Mesothelial cell of epicardium (in vitro differentiated cells): ENCODE measurements at regions not wholly inside any gene's neighbourhood (a gene's known extent, or its start where the extent isn't known, plus 50 kb on each side); places are given as distances from the start of the nearest gene placed in this dataset.

Experiments used
- DNase-seq, 2 experiments: peaks; one replicate each; pipeline ENCODE4 v3.0.0; 2021; ENCODE audit warnings: low spot score in 2 of 2; ENCODE audit not compliant: unreplicated experiment in 2 of 2
- H3K27ac Mint-ChIP-seq: 2 replicates; pipeline ENCODE4 v1.8.0; 2021; ENCODE audit warnings: mixed read lengths
- H3K27me3 Mint-ChIP-seq: 2 replicates; pipeline ENCODE4 v1.8.0; 2021; ENCODE audit warnings: low read depth, mixed read lengths
- H3K36me3 Mint-ChIP-seq: 2 replicates; pipeline ENCODE4 v1.8.0; 2021; ENCODE audit warnings: mixed read lengths
- H3K4me1 Mint-ChIP-seq: 2 replicates; pipeline ENCODE4 v1.8.0; 2021; ENCODE audit warnings: mixed read lengths
- H3K4me3 Mint-ChIP-seq: 2 replicates; pipeline ENCODE4 v1.8.0; 2021; ENCODE audit warnings: mild to moderate bottlenecking, moderate library complexity, mixed read lengths
- H3K9me3 Mint-ChIP-seq: 2 replicates; pipeline ENCODE4 v1.8.0; 2021; ENCODE audit warnings: mixed read lengths
- CTCF ChIP-seq: fragments of 200-600 bp; sonication (generic); IDR thresholded peaks from one replicate; pipeline ENCODE4 v1.5.0; 2021; ENCODE audit warnings: antibody characterized with exemption; ENCODE audit not compliant: unreplicated experiment

- H3K27ac Mint-ChIP-seq, result no peak overlapping the region
- no peak for TF ChIP-seq CTCF
Observed at GRCh38 chr15:66909381-66909890, 156.0 kb upstream of the SMAD3 start.

GRCh38 chr15:66911131-66911700 lies 154.2 kb upstream of the SMAD3 start:
- H3K27me3 Mint-ChIP-seq, result no peaks in the 10 kb centered on the region
- TF ChIP-seq CTCF, result no peak
- H3K9me3 Mint-ChIP-seq, result peaks cover 10% of the 10 kb centered on the region
- peaks cover 8% of the 10 kb centered on the region for H3K4me1 Mint-ChIP-seq
- no peak overlapping the region for H3K4me3 Mint-ChIP-seq
- DNase-seq, result no peak
- H3K27ac Mint-ChIP-seq, result no peak overlapping the region
- peaks cover 15% of the 10 kb centered on the region for H3K36me3 Mint-ChIP-seq

More at GRCh38 chr15:66909381-66909890, 156.0 kb upstream of the SMAD3 start:
- Mint-ChIP-seq H3K9me3 (no peaks in the 10 kb centered on the region), H3K36me3 (peaks cover 2% of the 10 kb centered on the region), H3K27me3 (no peaks in the 10 kb centered on the region), H3K4me1 (peaks cover 8% of the 10 kb centered on the region), H3K4me3 (no peak overlapping the region)
- no peak for DNase-seq

GRCh38 chr15:66912001-66912400 lies 153.4 kb upstream of the SMAD3 start:
- no peak for TF ChIP-seq CTCF
- Mint-ChIP-seq H3K27ac (no peak overlapping the region), H3K4me3 (no peak overlapping the region), H3K9me3 (peaks cover 16% of the 10 kb centered on the region), H3K27me3 (no peaks in the 10 kb centered on the region), H3K4me1 (peaks cover 8% of the 10 kb centered on the region), H3K36me3 (peaks cover 17% of the 10 kb centered on the region)
- no peak for DNase-seq

- Mint-ChIP-seq H3K27me3 (no peaks in the 10 kb centered on the region), H3K4me1 (peaks cover 5% of the 10 kb centered on the region), H3K36me3 (peaks cover 21% of the 10 kb centered on the region), H3K9me3 (peaks cover 19% of the 10 kb centered on the region), H3K4me3 (no peak overlapping the region), H3K27ac (no peak overlapping the region)
- no peak for DNase-seq
- no peak for TF ChIP-seq CTCF
Observed at GRCh38 chr15:66912441-66912840, 153.0 kb upstream of the SMAD3 start.

GRCh38 chr15:66917904-66918448 lies 147.4 kb upstream of the SMAD3 start:
- Mint-ChIP-seq H3K27me3 (no peaks in the 10 kb centered on the region), H3K36me3 (peaks cover 28% of the 10 kb centered on the region), H3K4me3 (no peak overlapping the region), H3K27ac (no peak overlapping the region), H3K9me3 (peaks cover 33% of the 10 kb centered on the region), H3K4me1 (peaks cover 3% of the 10 kb centered on the region)
- TF ChIP-seq CTCF, result no peak
- no peak for DNase-seq
